DND-41 (cell line): ENCODE measurements at regions not wholly inside any gene's neighbourhood (a gene's known extent, or its start where the extent isn't known, plus 50 kb on each side); places are given as distances from the start of the nearest gene placed in this dataset.

Source experiments
- EZH2 ChIP-seq: IDR thresholded peaks from 3 replicates; pipeline ENCODE4 v1.6.1; 2012; ENCODE audit warnings: borderline replicate concordance, low read depth, mild to moderate bottlenecking, moderate library complexity, low read length, inconsistent platforms; ENCODE audit not compliant: severe bottlenecking
- TF ChIP-seq, protein P1 (sequence below): IDR thresholded peaks from 2 replicates; pipeline ENCODE4 v1.5.1; 2012; ENCODE audit warnings: borderline replicate concordance, low read length, moderate library complexity, mild to moderate bottlenecking; ENCODE audit not compliant: poor library complexity, severe bottlenecking; ENCODE audit errors: extremely low read depth

DNA sequence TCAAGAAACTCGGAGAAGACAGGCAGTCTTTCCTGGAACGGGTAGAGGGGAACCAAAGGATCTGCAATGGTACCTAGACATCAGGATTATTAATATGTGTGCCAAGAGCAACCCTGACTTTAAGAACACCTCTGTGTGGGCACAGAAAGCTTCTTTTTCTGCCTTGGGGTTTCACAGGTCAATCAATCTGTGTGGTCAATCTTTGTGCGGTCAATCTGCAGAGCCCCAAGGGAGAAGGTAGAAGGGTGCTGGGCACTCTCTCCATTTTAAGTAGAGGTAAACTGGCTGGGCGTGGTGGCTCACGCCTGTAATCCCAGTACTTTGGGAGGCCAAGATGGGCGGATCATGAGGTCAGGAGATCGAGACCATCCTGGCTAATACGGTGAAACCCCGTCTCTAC is 100.7 kb downstream of the ARF6 start:
- TF ChIP-seq, protein P1, sequence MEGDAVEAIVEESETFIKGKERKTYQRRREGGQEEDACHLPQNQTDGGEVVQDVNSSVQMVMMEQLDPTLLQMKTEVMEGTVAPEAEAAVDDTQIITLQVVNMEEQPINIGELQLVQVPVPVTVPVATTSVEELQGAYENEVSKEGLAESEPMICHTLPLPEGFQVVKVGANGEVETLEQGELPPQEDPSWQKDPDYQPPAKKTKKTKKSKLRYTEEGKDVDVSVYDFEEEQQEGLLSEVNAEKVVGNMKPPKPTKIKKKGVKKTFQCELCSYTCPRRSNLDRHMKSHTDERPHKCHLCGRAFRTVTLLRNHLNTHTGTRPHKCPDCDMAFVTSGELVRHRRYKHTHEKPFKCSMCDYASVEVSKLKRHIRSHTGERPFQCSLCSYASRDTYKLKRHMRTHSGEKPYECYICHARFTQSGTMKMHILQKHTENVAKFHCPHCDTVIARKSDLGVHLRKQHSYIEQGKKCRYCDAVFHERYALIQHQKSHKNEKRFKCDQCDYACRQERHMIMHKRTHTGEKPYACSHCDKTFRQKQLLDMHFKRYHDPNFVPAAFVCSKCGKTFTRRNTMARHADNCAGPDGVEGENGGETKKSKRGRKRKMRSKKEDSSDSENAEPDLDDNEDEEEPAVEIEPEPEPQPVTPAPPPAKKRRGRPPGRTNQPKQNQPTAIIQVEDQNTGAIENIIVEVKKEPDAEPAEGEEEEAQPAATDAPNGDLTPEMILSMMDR = no peak
- no peak for TF ChIP-seq EZH2
